SK-N-SH (cell line): ENCODE measurements at regions not wholly inside any gene's neighbourhood (a gene's known extent, or its start where the extent isn't known, plus 50 kb on each side); places are given as distances from the start of the nearest gene placed in this dataset.

ENCODE experiments used
- GABPA ChIP-seq: IDR thresholded peaks from 2 replicates; pipeline ENCODE4 v1.4.0; 2012; ENCODE audit warnings: low read depth, mild to moderate bottlenecking
- TF ChIP-seq, protein P1 (sequence below): IDR thresholded peaks from 2 replicates; pipeline ENCODE4 v1.4.0; 2012; ENCODE audit warnings: low read depth, borderline replicate concordance

GRCh38 chr6:22765015-22765414, 195.6 kb downstream of the HDGFL1 start:
- TF ChIP-seq GABPA, result no peak
- TF ChIP-seq, protein P1, sequence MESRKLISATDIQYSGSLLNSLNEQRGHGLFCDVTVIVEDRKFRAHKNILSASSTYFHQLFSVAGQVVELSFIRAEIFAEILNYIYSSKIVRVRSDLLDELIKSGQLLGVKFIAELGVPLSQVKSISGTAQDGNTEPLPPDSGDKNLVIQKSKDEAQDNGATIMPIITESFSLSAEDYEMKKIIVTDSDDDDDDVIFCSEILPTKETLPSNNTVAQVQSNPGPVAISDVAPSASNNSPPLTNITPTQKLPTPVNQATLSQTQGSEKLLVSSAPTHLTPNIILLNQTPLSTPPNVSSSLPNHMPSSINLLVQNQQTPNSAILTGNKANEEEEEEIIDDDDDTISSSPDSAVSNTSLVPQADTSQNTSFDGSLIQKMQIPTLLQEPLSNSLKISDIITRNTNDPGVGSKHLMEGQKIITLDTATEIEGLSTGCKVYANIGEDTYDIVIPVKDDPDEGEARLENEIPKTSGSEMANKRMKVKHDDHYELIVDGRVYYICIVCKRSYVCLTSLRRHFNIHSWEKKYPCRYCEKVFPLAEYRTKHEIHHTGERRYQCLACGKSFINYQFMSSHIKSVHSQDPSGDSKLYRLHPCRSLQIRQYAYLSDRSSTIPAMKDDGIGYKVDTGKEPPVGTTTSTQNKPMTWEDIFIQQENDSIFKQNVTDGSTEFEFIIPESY, result no peak
